ENCODE measurements at regions not wholly inside any gene's neighbourhood (a gene's known extent, or its start where the extent isn't known, plus 50 kb on each side); places are given as distances from the start of the nearest gene placed in this dataset.

GRCh38 chr16:62870554-62870953 lies 834.3 kb upstream of the CDH8 start:
- Histone ChIP-seq H3K4me1 (no peaks in the 10 kb centered on the region), H3K36me3 (no peaks in the 10 kb centered on the region), H3K9me3 (peaks cover 0 to 3% (median 0%) of the 10 kb centered on the region in 12 donors), H3K4me3 (no peak overlapping the region), H3K27me3 (no peaks in the 10 kb centered on the region), H3K27ac (no peak overlapping the region)
- ATAC-seq (no peak), DNase-seq (no peak)
- intact Hi-C loops (cut with DNase I) = loop anchor here in 1 of 10 donors (5.0 kb wide), 1 partner anchor 653 kb away; no protein-coding TSS in a partner anchor
- TF ChIP-seq POLR2A (IDR thresholded peaks at IDR 0.05) = no peak
- TF ChIP-seq CTCF (IDR thresholded peaks at IDR 0.05) = peak in 2 of 12 donors; percentile 14 to 16

- intact Hi-C loops (cut with DNase I) = loop anchor here in 2 of 10 donors (5.0 to 10.0 kb wide), 2 partner anchors 645 to 653 kb away; no protein-coding TSS in a partner anchor
- no peak for TF ChIP-seq POLR2A (IDR thresholded peaks at IDR 0.05)
- TF ChIP-seq CTCF (IDR thresholded peaks at IDR 0.05) = no peak
- no peaks in the 10 kb centered on the region for H3K36me3 ChIP-seq
- no peak overlapping the region for H3K27ac ChIP-seq
- H3K9me3 ChIP-seq = peaks cover 0 to 3% (median 0%) of the 10 kb centered on the region in 12 donors
- ATAC-seq = no peak
- 62 to 70% (median 63%) methylated on average over 4 of the region's 4 CpGs for WGBS, 4 donors
- H3K27me3 ChIP-seq = no peaks in the 10 kb centered on the region
- DNase-seq = no peak
- H3K4me3 ChIP-seq = no peak overlapping the region
- H3K4me1 ChIP-seq = no peaks in the 10 kb centered on the region
These were observed 833.6 kb upstream of the CDH8 start for GRCh38 chr16:62869837-62870236.

GRCh38 chr16:62863139-62863538 lies 826.9 kb upstream of the CDH8 start:
- 82 to 92% (median 90%) methylated on average over 2 of the region's 2 CpGs for WGBS, 4 donors
- no peaks in the 10 kb centered on the region for H3K4me1 ChIP-seq

GRCh38 chr16:62853887-62854286 lies 817.6 kb upstream of the CDH8 start:
- Histone ChIP-seq H3K27ac (no peak overlapping the region), H3K9me3 (no peaks in the 10 kb centered on the region), H3K27me3 (no peaks in the 10 kb centered on the region), H3K36me3 (no peaks in the 10 kb centered on the region), H3K4me3 (no peak overlapping the region), H3K4me1 (no peaks in the 10 kb centered on the region)
- TF ChIP-seq POLR2A (IDR thresholded peaks at IDR 0.05) (no peak), CTCF (IDR thresholded peaks at IDR 0.05) (no peak)
- no peak for ATAC-seq
- 92 to 97% (median 94%) methylated on average over 4 of the region's 4 CpGs for WGBS, 4 donors
- intact Hi-C loops (cut with DNase I) = no loop called here
- no peak for DNase-seq

More at GRCh38 chr16:62863139-62863538, 826.9 kb upstream of the CDH8 start:
- H3K36me3 ChIP-seq = no peaks in the 10 kb centered on the region
- no peak overlapping the region for H3K27ac ChIP-seq
- no peaks in the 10 kb centered on the region for H3K9me3 ChIP-seq
- TF ChIP-seq CTCF (IDR thresholded peaks at IDR 0.05) (no peak), POLR2A (IDR thresholded peaks at IDR 0.05) (no peak)
- DNase-seq = no peak
- no peaks in the 10 kb centered on the region for H3K27me3 ChIP-seq
- intact Hi-C loops (cut with DNase I) = loop anchor here in 1 of 10 donors (10.0 kb wide), 1 partner anchor 638 kb away; no protein-coding TSS in a partner anchor
- H3K4me3 ChIP-seq = no peak overlapping the region
- ATAC-seq = no peak
